GM19324 (cell line): ENCODE measurements at regions not wholly inside any gene's neighbourhood (a gene's known extent, or its start where the extent isn't known, plus 50 kb on each side); places are given as distances from the start of the nearest gene placed in this dataset.
A peak's percentile ranks its signal among the peaks of the same experiment; 100 is the strongest.

Experiments used
- ATAC-seq: cut with Tn5 transposase; IDR thresholded peaks from one replicate; pipeline ENCODE4 v1.9.1; 2021; ENCODE audit warnings: mild to moderate bottlenecking, moderate library complexity; ENCODE audit not compliant: unreplicated experiment, low FRiP score

GRCh38 chr4:137648531-137648930 is 116.2 kb upstream of the PCDH18 start:
- ATAC-seq: no peak

GRCh38 chr4:137647375-137647774 is 115.1 kb upstream of the PCDH18 start:
- ATAC-seq: peak; percentile 83

- ATAC-seq: no peak
These were observed 111.9 kb upstream of the PCDH18 start for GRCh38 chr4:137644201-137644600.

- no peak for ATAC-seq
These were observed 109.2 kb upstream of the PCDH18 start for GRCh38 chr4:137641544-137641943.

GRCh38 chr4:137640838-137641158 is 108.5 kb upstream of the PCDH18 start:
- no peak for ATAC-seq

GRCh38 chr4:137640156-137640837 is 108.0 kb upstream of the PCDH18 start:
- ATAC-seq: no peak

GRCh38 chr4:137638934-137639333 is 106.6 kb upstream of the PCDH18 start:
- no peak for ATAC-seq

- ATAC-seq: no peak
These were observed 103.3 kb upstream of the PCDH18 start for GRCh38 chr4:137635601-137636000.

- no peak for ATAC-seq
These were observed 102.8 kb upstream of the PCDH18 start for GRCh38 chr4:137635108-137635507.

GRCh38 chr4:137632842-137633241 is 100.5 kb upstream of the PCDH18 start:
- ATAC-seq: no peak

- ATAC-seq: no peak
These were observed 99.3 kb upstream of the PCDH18 start for GRCh38 chr4:137631605-137632004.

GRCh38 chr4:137630252-137630651 is 98.0 kb upstream of the PCDH18 start:
- no peak for ATAC-seq

- no peak for ATAC-seq
These were observed 95.6 kb upstream of the PCDH18 start for GRCh38 chr4:137627739-137628460.

GRCh38 chr4:137626942-137627738 is 94.8 kb upstream of the PCDH18 start:
- no peak for ATAC-seq

- ATAC-seq: no peak
These were observed 90.7 kb upstream of the PCDH18 start for GRCh38 chr4:137623013-137623412.

GRCh38 chr4:137621056-137621455 is 88.8 kb upstream of the PCDH18 start:
- no peak for ATAC-seq

GRCh38 chr4:137614491-137614890 is 82.2 kb upstream of the PCDH18 start:
- no peak for ATAC-seq

GRCh38 chr4:137611998-137612700 is 79.9 kb upstream of the PCDH18 start:
- ATAC-seq: no peak

- no peak for ATAC-seq
These were observed 78.7 kb upstream of the PCDH18 start for GRCh38 chr4:137610960-137611359.

GRCh38 chr4:137609718-137610430 is 77.6 kb upstream of the PCDH18 start:
- no peak for ATAC-seq
